Activated T-helper 9 cell treated with anti-CD3 and anti-CD28 coated beads, Interleukin-2, amount 50 U/mL, for 16 hours (primary cell): ENCODE measurements at regions not wholly inside any gene's neighbourhood (a gene's known extent, or its start where the extent isn't known, plus 50 kb on each side); places are given as distances from the start of the nearest gene placed in this dataset.
"Not testable (repeated sequence)": the region's sequence is repeated elsewhere in the genome, so short reads cannot be mapped to it uniquely, and the experiment has no call there.

Source experiments
- DNase-seq: peaks from one replicate; pipeline ENCODE4 v3.0.0-alpha.2; 2020; ENCODE audit warnings: low read depth

GRCh38 chr19:37303591-37304171, 67.2 kb upstream of the ZNF527 start:
- no peak for DNase-seq

- no peak for DNase-seq
Measured at GRCh38 chr19:37304190-37304883, 66.6 kb upstream of the ZNF527 start.

GRCh38 chr19:37304884-37305255, 66.0 kb upstream of the ZNF527 start:
- DNase-seq: no peak

GRCh38 chr19:37306383-37306963, 64.4 kb upstream of the ZNF527 start:
- DNase-seq: no peak

GRCh38 chr19:37309834-37310575, 60.9 kb upstream of the ZNF527 start:
- no peak for DNase-seq

- peak; percentile 29 for DNase-seq
Measured at GRCh38 chr19:37312531-37313334, 58.2 kb upstream of the ZNF527 start.

GRCh38 chr19:37313335-37313627, 57.6 kb upstream of the ZNF527 start:
- DNase-seq: no peak

GRCh38 chr19:37317403-37318209, 53.3 kb upstream of the ZNF527 start:
- DNase-seq: peak; percentile 91

GRCh38 chr19:37320988-37321387, 49.9 kb upstream of the ZNF527 start:
- not testable (repeated sequence) for DNase-seq
